Gastrocnemius medialis (tissue), 4 donors: ENCODE measurements at regions not wholly inside any gene's neighbourhood (a gene's known extent, or its start where the extent isn't known, plus 50 kb on each side); places are given as distances from the start of the nearest gene placed in this dataset.

ENCODE experiments used
- ATAC-seq, 2 donors: fragments of 150-250 bp; one replicate each; pipeline ENCODE4 v1.9.1; 2016
- DNase-seq, 2 donors: peaks; one replicate each; pipeline ENCODE4 v3.0.0-alpha.2; 2019
- H3K27ac ChIP-seq, 4 donors: fragments of 200-600 bp; sonication (generic); 1 replicate in 1 of 4; 2 replicates in 3 of 4; pipeline ENCODE4 v1.5.1; 2016 to 2018; ENCODE audit warnings: mild to moderate bottlenecking in 2 of 4, moderate library complexity in 1 of 4
- H3K27me3 ChIP-seq, 3 donors: fragments of 200-600 bp; sonication (generic) in 2 of 3; 1 replicate in 1 of 3; 2 replicates in 2 of 3; pipeline versions ENCODE4 v1.5.1 to v1.6.0; 2016 to 2019; ENCODE audit warnings: mild to moderate bottlenecking in 1 of 3, moderate library complexity in 1 of 3
- H3K36me3 ChIP-seq, 2 donors: fragments of 200-600 bp; sonication (generic) in 1 of 2; one replicate each; pipeline ENCODE4 v1.5.1; 2017 to 2018
- H3K4me1 ChIP-seq, 2 donors: fragments of 200-600 bp; sonication (generic) in 1 of 2; one replicate each; pipeline ENCODE4 v1.5.1; 2016 to 2017; ENCODE audit warnings: mild to moderate bottlenecking in 2 of 2
- H3K4me3 ChIP-seq, 4 donors: fragments of 200-600 bp; sonication (generic) in 3 of 4; 1 replicate in 1 of 4; 2 replicates in 3 of 4; pipeline ENCODE4 v1.5.1; 2016 to 2019; ENCODE audit warnings: mild to moderate bottlenecking in 2 of 4
- H3K9me3 ChIP-seq, 3 donors: fragments of 200-600 bp; sonication (generic) in 2 of 3; 1 replicate in 1 of 3; 2 replicates in 2 of 3; pipeline ENCODE4 v1.5.1; 2016 to 2019
- CTCF ChIP-seq, 5 experiments: fragments of 450-650 bp in 3 of 5; fragments of 200-600 bp in 2 of 5; sonication (generic) in 2 of 5; IDR thresholded peaks in 4 of 5; conservative IDR thresholded peaks in 1 of 5; 1 replicate in 4 of 5; 2 replicates in 1 of 5; pipeline ENCODE4 v1.5.1; 2016 to 2019; ENCODE audit warnings: antibody characterized with exemption in 5 of 5, mild to moderate bottlenecking in 3 of 5, moderate library complexity in 3 of 5
- POLR2A ChIP-seq, 2 donors: fragments of 450-650 bp; IDR thresholded peaks; one replicate each; pipeline ENCODE4 v1.6.1; 2017; ENCODE audit warnings: antibody characterized with exemption in 2 of 2, mild to moderate bottlenecking in 2 of 2, moderate library complexity in 2 of 2
- in situ Hi-C, 4 donors: fragments of 200-750 bp; cut with MboI; loops; one replicate each; pipeline versions ENCODE4 v1.15.0 to v1.8.0; 2017; ENCODE audit warnings: low sequenced_read_pairs in 4 of 4
- intact Hi-C: fragments of 100-400 bp; cut with DNase I; formaldehyde crosslinking; loops from one replicate; pipeline ENCODE4 v1.15.1; 2023; ENCODE audit warnings: low total_unique reads

- in situ Hi-C loops = no loop called here
- no peak for TF ChIP-seq POLR2A (IDR thresholded peaks at IDR 0.05)
- no peak for TF ChIP-seq CTCF (IDR thresholded peaks at IDR 0.05 in 4 of 5, conservative IDR thresholded peaks at IDR 0.05 in 1 of 5)
These were observed 77.8 kb upstream of the HES1 start for GRCh38 chr3:194058189-194058571.

GRCh38 chr3:194058753-194059152 is 77.2 kb upstream of the HES1 start:
- no peak for ATAC-seq
- in situ Hi-C loops = no loop called here
- Histone ChIP-seq H3K27me3 (no peaks in the 10 kb centered on the region), H3K36me3 (no peaks in the 10 kb centered on the region), H3K27ac (peak overlapping the region; percentile 51 to 71 (median 64)), H3K9me3 (no peaks in the 10 kb centered on the region), H3K4me3 (peak overlapping the region in 3 of 4 donors; percentile 37 to 43 (median 38)), H3K4me1 (peaks cover 21 to 28% of the 10 kb centered on the region in 2 donors)
- no peak for DNase-seq
- no peak for TF ChIP-seq CTCF (IDR thresholded peaks at IDR 0.05 in 4 of 5, conservative IDR thresholded peaks at IDR 0.05 in 1 of 5)
- TF ChIP-seq POLR2A (IDR thresholded peaks at IDR 0.05) = no peak
- intact Hi-C loops = no loop called here

More at GRCh38 chr3:194058189-194058571, 77.8 kb upstream of the HES1 start:
- intact Hi-C loops = no loop called here
- Histone ChIP-seq H3K4me3 (peak overlapping the region; percentile 33 to 43 (median 38)), H3K27ac (peak overlapping the region; percentile 51 to 71 (median 64)), H3K36me3 (no peaks in the 10 kb centered on the region), H3K4me1 (peaks cover 21 to 28% of the 10 kb centered on the region in 2 donors), H3K27me3 (no peaks in the 10 kb centered on the region), H3K9me3 (no peaks in the 10 kb centered on the region)
- ATAC-seq (peak; percentile 89 to 99), DNase-seq (peak; percentile 68 to 88)

- H3K4me3 ChIP-seq = no peak overlapping the region
- TF ChIP-seq POLR2A (IDR thresholded peaks at IDR 0.05) (no peak), CTCF (IDR thresholded peaks at IDR 0.05 in 4 of 5, conservative IDR thresholded peaks at IDR 0.05 in 1 of 5) (no peak)
- no peak for DNase-seq
- ATAC-seq = no peak
- no peaks in the 10 kb centered on the region for H3K36me3 ChIP-seq
- in situ Hi-C loops (loop anchor here in 2 of 4 donors (10.0 kb wide), 2 partner anchors 57 to 263 kb away; no protein-coding TSS in a partner anchor), intact Hi-C loops (no loop called here)
- no peaks in the 10 kb centered on the region for H3K9me3 ChIP-seq
- peaks cover 28 to 43% of the 10 kb centered on the region in 2 donors for H3K4me1 ChIP-seq
- no peaks in the 10 kb centered on the region for H3K27me3 ChIP-seq
- no peak overlapping the region for H3K27ac ChIP-seq
These were observed 74.4 kb upstream of the HES1 start for GRCh38 chr3:194061421-194062030.

- Histone ChIP-seq H3K27ac (peak overlapping the region in 2 of 4 donors; percentile 79 to 84), H3K9me3 (no peaks in the 10 kb centered on the region), H3K4me1 (peaks cover 28 to 40% of the 10 kb centered on the region in 2 donors), H3K4me3 (no peak overlapping the region), H3K36me3 (no peaks in the 10 kb centered on the region), H3K27me3 (no peaks in the 10 kb centered on the region)
- intact Hi-C loops (no loop called here), in situ Hi-C loops (loop anchor here in 2 of 4 donors (10.0 kb wide), 2 partner anchors 58 to 262 kb away; no protein-coding TSS in a partner anchor)
- ATAC-seq (no peak), DNase-seq (no peak)
- no peak for TF ChIP-seq POLR2A (IDR thresholded peaks at IDR 0.05)
- TF ChIP-seq CTCF (IDR thresholded peaks at IDR 0.05 in 4 of 5, conservative IDR thresholded peaks at IDR 0.05 in 1 of 5) = no peak
These were observed 73.1 kb upstream of the HES1 start for GRCh38 chr3:194062830-194063229.
